Lower lobe of right lung (tissue), 2 donors: ENCODE measurements at regions not wholly inside any gene's neighbourhood (a gene's known extent, or its start where the extent isn't known, plus 50 kb on each side); places are given as distances from the start of the nearest gene placed in this dataset.

Experiments
- ATAC-seq, 2 donors: fragments of 200-7000 bp; cut with Tn5 transposase; one replicate each; pipeline ENCODE4 v1.9.1; 2020 to 2022; ENCODE audit warnings: mild to moderate bottlenecking in 2 of 2, moderate library complexity in 2 of 2
- DNase-seq: peaks from one replicate; pipeline ENCODE4 v3.0.0-alpha.2; 2020
- H3K27ac ChIP-seq: fragments of 200-600 bp; one replicate; pipeline ENCODE4 v1.8.0; 2022
- H3K27me3 ChIP-seq: fragments of 200-600 bp; one replicate; pipeline ENCODE4 v1.8.0; 2022; ENCODE audit warnings: low read depth
- H3K36me3 ChIP-seq: fragments of 200-600 bp; one replicate; pipeline ENCODE4 v1.8.0; 2022; ENCODE audit warnings: mild to moderate bottlenecking
- H3K4me1 ChIP-seq: fragments of 200-600 bp; one replicate; pipeline ENCODE4 v1.8.0; 2022
- H3K4me3 ChIP-seq: fragments of 200-600 bp; one replicate; pipeline ENCODE4 v1.8.0; 2022; ENCODE audit warnings: mild to moderate bottlenecking
- H3K9me3 ChIP-seq: fragments of 200-600 bp; one replicate; pipeline ENCODE4 v1.8.0; 2022
- CTCF ChIP-seq: fragments of 200-600 bp; IDR thresholded peaks from one replicate; pipeline ENCODE4 v1.8.0; 2022; ENCODE audit warnings: antibody characterized with exemption, mild to moderate bottlenecking
- intact Hi-C: fragments of 100-400 bp; cut with DNase I; formaldehyde crosslinking; loops from one replicate; pipeline ENCODE4 v1.11.0; 2022
- donor health status: DM: no; HTN: yes; CAD: no; lungs with severe emphysema.

- Histone ChIP-seq H3K4me1 (peaks cover 18% of the 10 kb centered on the region), H3K4me3 (no peak overlapping the region), H3K27ac (peak overlapping the region; percentile 41), H3K36me3 (no peaks in the 10 kb centered on the region), H3K9me3 (no peaks in the 10 kb centered on the region), H3K27me3 (no peaks in the 10 kb centered on the region)
- ATAC-seq, result no peak
- no peak for DNase-seq
- intact Hi-C loops, result no loop called here
- no peak for TF ChIP-seq CTCF
Measured at GRCh38 chr6:159099276-159099675, 54.5 kb upstream of the TAGAP start.

- DNase-seq, result no peak
- Histone ChIP-seq H3K9me3 (no peaks in the 10 kb centered on the region), H3K4me1 (peaks cover 12% of the 10 kb centered on the region), H3K27ac (peak overlapping the region; percentile 41), H3K36me3 (no peaks in the 10 kb centered on the region), H3K27me3 (no peaks in the 10 kb centered on the region), H3K4me3 (no peak overlapping the region)
- intact Hi-C loops, result no loop called here
- TF ChIP-seq CTCF, result no peak
- peak; percentile 38 to 59 for ATAC-seq
Measured at GRCh38 chr6:159098636-159099106, 53.9 kb upstream of the TAGAP start.

- H3K4me3 ChIP-seq, result no peak overlapping the region
- TF ChIP-seq CTCF, result no peak
- ATAC-seq (no peak), DNase-seq (no peak)
- no peaks in the 10 kb centered on the region for H3K9me3 ChIP-seq
- no peaks in the 10 kb centered on the region for H3K36me3 ChIP-seq
- intact Hi-C loops, result no loop called here
- H3K27me3 ChIP-seq, result no peaks in the 10 kb centered on the region
- H3K27ac ChIP-seq, result no peak overlapping the region
- peaks cover 12% of the 10 kb centered on the region for H3K4me1 ChIP-seq
Measured at GRCh38 chr6:159097256-159097655, 52.5 kb upstream of the TAGAP start.

GRCh38 chr6:159095616-159096015, 50.8 kb upstream of the TAGAP start:
- no peaks in the 10 kb centered on the region for H3K36me3 ChIP-seq
- ATAC-seq (no peak), DNase-seq (no peak)
- H3K4me1 ChIP-seq, result peaks cover 12% of the 10 kb centered on the region
- no peaks in the 10 kb centered on the region for H3K27me3 ChIP-seq
- intact Hi-C loops, result no loop called here
- no peak for TF ChIP-seq CTCF
- no peak overlapping the region for H3K4me3 ChIP-seq
- no peak overlapping the region for H3K27ac ChIP-seq
- H3K9me3 ChIP-seq, result no peaks in the 10 kb centered on the region

DNA sequence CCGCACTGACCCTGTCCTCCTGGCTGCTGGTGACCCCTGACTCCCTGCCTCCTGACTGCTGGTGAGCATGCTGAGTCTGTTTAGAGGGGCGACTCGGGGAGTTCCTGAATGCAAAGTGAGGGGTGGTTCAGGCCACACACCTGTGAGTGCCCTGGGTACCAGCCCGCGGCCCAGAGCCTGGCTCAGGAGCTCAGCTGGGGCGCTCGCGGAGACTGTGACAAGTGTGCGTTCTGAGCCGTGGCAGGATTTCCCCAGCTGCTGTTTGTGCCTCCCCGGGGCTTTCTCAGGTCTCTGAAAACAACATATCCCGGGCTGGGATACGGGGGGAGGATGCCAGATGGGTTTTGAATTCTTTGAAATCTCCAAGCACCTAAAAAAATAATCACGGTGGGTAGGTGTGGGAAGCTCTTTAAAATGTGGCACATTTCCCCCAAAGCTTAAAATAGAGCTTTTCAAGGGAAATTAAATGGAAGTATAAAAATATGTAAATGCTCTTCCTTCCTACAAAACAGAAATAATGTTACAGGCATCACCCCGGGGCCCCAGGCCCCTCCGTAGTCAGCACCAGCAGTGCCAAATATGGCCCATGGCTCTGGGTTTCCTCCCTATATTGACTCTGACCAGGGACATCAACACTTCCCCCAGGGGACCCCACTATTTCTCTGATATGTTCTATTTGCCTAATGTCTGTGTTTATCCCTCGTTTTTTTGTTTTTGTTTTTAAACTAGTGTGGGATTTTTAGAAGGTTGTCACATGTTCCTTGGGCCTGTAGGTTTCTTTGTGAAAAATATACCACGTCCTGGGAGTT, 49.9 kb upstream of the TAGAP start:
- ATAC-seq (no peak), DNase-seq (no peak)
- TF ChIP-seq CTCF, result no peak
- peaks cover 12% of the 10 kb centered on the region for H3K4me1 ChIP-seq
- H3K4me3 ChIP-seq, result no peak overlapping the region
- intact Hi-C loops, result no loop called here
- H3K27ac ChIP-seq, result no peak overlapping the region
- H3K9me3 ChIP-seq, result no peaks in the 10 kb centered on the region
- H3K36me3 ChIP-seq, result no peaks in the 10 kb centered on the region
- no peaks in the 10 kb centered on the region for H3K27me3 ChIP-seq
